H9 (cell line): ENCODE measurements at regions not wholly inside any gene's neighbourhood (a gene's known extent, or its start where the extent isn't known, plus 50 kb on each side); places are given as distances from the start of the nearest gene placed in this dataset.

Experiments
- DNase-seq: peaks from one replicate; pipeline ENCODE4 v3.0.0-alpha.2; 2017
- H2AFZ ChIP-seq: one replicate; pipeline ENCODE4 v1.6.1; 2013; ENCODE audit warnings: mild to moderate bottlenecking, low read length, control low read depth, moderate library complexity
- H2AK5ac ChIP-seq: 2 replicates; pipeline ENCODE4 v1.6.1; 2013; ENCODE audit warnings: low read length, control low read depth, mixed read lengths; ENCODE audit not compliant: insufficient read length
- H2BK120ac ChIP-seq: one replicate; pipeline ENCODE4 v1.6.1; 2013; ENCODE audit warnings: low read depth, mild to moderate bottlenecking, low read length, control low read depth, inconsistent platforms; ENCODE audit not compliant: poor library complexity, severe bottlenecking
- H2BK12ac ChIP-seq: 2 replicates; pipeline ENCODE4 v1.6.1; 2013; ENCODE audit warnings: low read length, control low read depth, mixed read lengths, low read depth; ENCODE audit not compliant: insufficient read length
- H2BK15ac ChIP-seq: 2 replicates; pipeline ENCODE4 v1.6.1; 2013; ENCODE audit warnings: low read depth, low read length, control low read depth
- H2BK20ac ChIP-seq: one replicate; pipeline ENCODE4 v1.6.1; 2013; ENCODE audit warnings: low read depth, mild to moderate bottlenecking, low read length, control low read depth, inconsistent platforms; ENCODE audit not compliant: poor library complexity, severe bottlenecking
- H2BK5ac ChIP-seq: 2 replicates; pipeline ENCODE4 v1.6.1; 2013; ENCODE audit warnings: low read length, control low read depth, mixed read lengths; ENCODE audit not compliant: insufficient read length
- H3K14ac ChIP-seq: 2 replicates; pipeline ENCODE4 v1.6.1; 2013; ENCODE audit warnings: low read length, control low read depth; ENCODE audit not compliant: insufficient read depth
- H3K18ac ChIP-seq: 2 replicates; pipeline ENCODE4 v1.6.1; 2013; ENCODE audit warnings: low read depth, mild to moderate bottlenecking, mixed read lengths, low read length, control low read depth; ENCODE audit not compliant: insufficient read length
- H3K23ac ChIP-seq: 2 replicates; pipeline ENCODE4 v1.6.1; 2013; ENCODE audit warnings: low read length, control low read depth, mixed read lengths, low read depth; ENCODE audit not compliant: insufficient read length
- H3K23me2 ChIP-seq: 2 replicates; pipeline ENCODE4 v1.6.1; 2013; ENCODE audit warnings: low read depth, mild to moderate bottlenecking, mixed read lengths, low read length, control low read depth; ENCODE audit not compliant: insufficient read length, poor library complexity, severe bottlenecking
- H3K27ac ChIP-seq: 2 replicates; pipeline ENCODE4 v1.5.1; 2013; ENCODE audit warnings: low read length, control low read depth, mixed read lengths, low read depth; ENCODE audit not compliant: insufficient read length
- H3K27me3 ChIP-seq: 2 replicates; pipeline ENCODE4 v1.6.1; 2013; ENCODE audit warnings: low read length, control low read depth, inconsistent platforms; ENCODE audit not compliant: insufficient read depth
- H3K4ac ChIP-seq: 2 replicates; pipeline ENCODE4 v1.6.1; 2013; ENCODE audit warnings: low read depth, mild to moderate bottlenecking, control low read depth, inconsistent platforms, low read length, moderate library complexity
- H3K4me1 ChIP-seq: 2 replicates; pipeline ENCODE4 v1.6.1; 2013; ENCODE audit warnings: low read length, control low read depth, inconsistent platforms; ENCODE audit not compliant: insufficient read depth
- H3K4me2 ChIP-seq: 2 replicates; pipeline ENCODE4 v1.6.1; 2013; ENCODE audit warnings: low read length, control low read depth, mixed read lengths; ENCODE audit not compliant: insufficient read length, insufficient read depth
- H3K56ac ChIP-seq: 2 replicates; pipeline ENCODE4 v1.6.1; 2013; ENCODE audit warnings: low read depth, mild to moderate bottlenecking, mixed read lengths, low read length, control low read depth; ENCODE audit not compliant: insufficient read length
- H3K79me1 ChIP-seq: 2 replicates; pipeline ENCODE4 v1.6.1; 2013; ENCODE audit warnings: low read depth, mild to moderate bottlenecking, moderate library complexity, low read length, control low read depth, inconsistent platforms; ENCODE audit not compliant: insufficient read depth, poor library complexity, severe bottlenecking
- H3K79me2 ChIP-seq: 2 replicates; pipeline ENCODE4 v1.6.1; 2013; ENCODE audit warnings: low read length, control low read depth, inconsistent platforms; ENCODE audit not compliant: insufficient read depth
- H3K9ac ChIP-seq: 2 replicates; pipeline ENCODE4 v1.6.1; 2013; ENCODE audit warnings: low read length, control low read depth, mixed read lengths; ENCODE audit not compliant: insufficient read length; ENCODE audit errors: extremely low read depth
- H3K9me3 ChIP-seq: one replicate; pipeline ENCODE4 v1.6.1; 2013; ENCODE audit warnings: low read depth, low read length, inconsistent platforms; ENCODE audit not compliant: control insufficient read depth
- H3T11ph ChIP-seq: one replicate; pipeline ENCODE4 v1.6.1; 2013; ENCODE audit warnings: mild to moderate bottlenecking, low read length, control low read depth, inconsistent platforms
- H4K20me1 ChIP-seq: one replicate; pipeline ENCODE4 v1.6.1; 2013; ENCODE audit not compliant: control insufficient read depth, insufficient read length, insufficient read depth
- H4K5ac ChIP-seq: 2 replicates; pipeline ENCODE4 v1.6.1; 2013; ENCODE audit warnings: low read depth, mild to moderate bottlenecking, mixed read lengths, low read length, control low read depth; ENCODE audit not compliant: insufficient read length
- H4K8ac ChIP-seq: replicated peaks from 2 replicates; pipeline ENCODE4 v1.6.1; 2013; ENCODE audit warnings: low read length, control low read depth, mixed read lengths, low read depth; ENCODE audit not compliant: insufficient read length
- H4K91ac ChIP-seq: 2 replicates; pipeline ENCODE4 v1.6.1; 2013; ENCODE audit warnings: low read depth, mild to moderate bottlenecking, moderate library complexity, mixed read lengths, low read length, control low read depth; ENCODE audit not compliant: insufficient read length
- H3K27ac Mint-ChIP-seq, 3 experiments: 2 replicates in 2 of 3; 3 replicates in 1 of 3; pipeline ENCODE4 v1.8.0; 2020 to 2021; ENCODE audit warnings: mixed read lengths in 3 of 3, mild to moderate bottlenecking in 1 of 3, moderate library complexity in 1 of 3
- H3K27me3 Mint-ChIP-seq: 2 replicates; pipeline ENCODE4 v1.8.0; 2021; ENCODE audit warnings: low read depth, mild to moderate bottlenecking, moderate library complexity, mixed read lengths
- H3K36me3 Mint-ChIP-seq, 3 experiments: 2 replicates in 2 of 3; 3 replicates in 1 of 3; pipeline ENCODE4 v1.8.0; 2020 to 2021; ENCODE audit warnings: low read depth in 3 of 3, mixed read lengths in 3 of 3; ENCODE audit not compliant: insufficient read depth in 1 of 3
- H3K4me1 Mint-ChIP-seq, 2 experiments: 2 replicates each; pipeline ENCODE4 v1.8.0; 2020; ENCODE audit warnings: mixed read lengths in 2 of 2
- H3K4me3 Mint-ChIP-seq, 2 experiments: 2 replicates in 1 of 2; 3 replicates in 1 of 2; pipeline ENCODE4 v1.8.0; 2020 to 2021; ENCODE audit warnings: mild to moderate bottlenecking in 2 of 2, mixed read lengths in 2 of 2, moderate library complexity in 1 of 2
- H3K9me3 Mint-ChIP-seq, 2 experiments: 2 replicates in 1 of 2; 3 replicates in 1 of 2; pipeline ENCODE4 v1.8.0; 2020; ENCODE audit warnings: mild to moderate bottlenecking in 2 of 2, mixed read lengths in 2 of 2, moderate library complexity in 1 of 2
- WGBS: extraction: QIAGEN DNeasy Blood & Tissue Kit; methylation state at CpG from one replicate; pipeline ENCODE4 v1.1.7; 2013; ENCODE audit warnings: missing lambda C conversion rate, low lambda C conversion rate, mixed read lengths; ENCODE audit not compliant: insufficient read length; ENCODE audit errors: extremely low coverage; 5-methylcytosine and 5-hydroxymethylcytosine counted together
- TF ChIP-seq, protein P1 (sequence below): fragments of 200-600 bp; sonication (generic); conservative IDR thresholded peaks from 3 replicates; pipeline ENCODE4 v1.8.0; 2021; ENCODE audit warnings: antibody characterized with exemption, mild to moderate bottlenecking

DNA sequence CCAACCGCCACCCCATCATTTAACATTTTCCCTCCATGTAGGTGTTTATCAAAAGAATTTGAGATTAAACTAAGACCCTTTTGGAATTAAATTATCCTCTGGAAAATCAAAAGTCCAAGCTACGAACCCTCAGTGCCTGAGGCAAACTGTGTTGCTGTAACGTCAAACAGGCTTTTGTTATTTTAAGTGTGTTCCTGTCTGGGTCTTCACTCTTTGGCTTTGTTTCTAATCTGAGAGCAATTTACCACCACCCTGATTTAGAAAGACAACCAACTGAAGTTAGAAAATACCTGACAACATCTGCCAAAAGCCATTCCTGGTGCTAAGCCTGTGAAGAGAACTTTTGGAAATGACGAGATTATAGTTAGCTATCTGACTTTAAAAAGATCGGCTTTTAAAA is 199.9 kb downstream of the DIRAS2 start:
- no peaks in the 10 kb centered on the region for H3K79me2 ChIP-seq
- H3K9ac ChIP-seq = no peak overlapping the region
- Mint-ChIP-seq H3K36me3 (peaks cover 0 to 15% (median 6%) of the 10 kb centered on the region in 3 experiments; a peak in 6 of 7 replicates), H3K27me3 (peaks cover 6% of the 10 kb centered on the region; the same call in 1 of the 2 replicates), H3K27ac (no peak overlapping the region), H3K4me3 (no peak overlapping the region), H3K9me3 (peaks cover 15 to 20% of the 10 kb centered on the region in 2 experiments), H3K4me1 (peaks cover 23 to 31% of the 10 kb centered on the region in 2 experiments)
- no peaks in the 10 kb centered on the region for H3K23me2 ChIP-seq
- H3K79me1 ChIP-seq = no peaks in the 10 kb centered on the region
- no peaks in the 10 kb centered on the region for H3K9me3 ChIP-seq
- no peak overlapping the region for H2BK120ac ChIP-seq
- H2BK5ac ChIP-seq = no peak overlapping the region
- no peak overlapping the region for H3K4me2 ChIP-seq
- no peak overlapping the region for H3T11ph ChIP-seq
- no CpG with 5 or more reads among the region's 5 CpGs for WGBS
- no peak overlapping the region for H2BK20ac ChIP-seq
- no peak overlapping the region for H2AK5ac ChIP-seq
- H4K8ac ChIP-seq = no peak overlapping the region
- no peak overlapping the region for H3K23ac ChIP-seq
- H3K27me3 ChIP-seq = no peaks in the 10 kb centered on the region
- H3K27ac ChIP-seq = no peak overlapping the region
- H2BK12ac ChIP-seq = no peak overlapping the region
- DNase-seq = no peak
- H2AFZ ChIP-seq = no peak overlapping the region
- no peak overlapping the region for H3K4ac ChIP-seq
- no peak overlapping the region for H4K91ac ChIP-seq
- H4K20me1 ChIP-seq = no peaks in the 10 kb centered on the region
- H3K18ac ChIP-seq = no peak overlapping the region
- no peak overlapping the region for H3K56ac ChIP-seq
- H2BK15ac ChIP-seq = no peak overlapping the region
- peaks cover 8% of the 10 kb centered on the region; the same call in 1 of the 2 replicates for H3K4me1 ChIP-seq
- no peak overlapping the region for H3K14ac ChIP-seq
- TF ChIP-seq, protein P1, sequence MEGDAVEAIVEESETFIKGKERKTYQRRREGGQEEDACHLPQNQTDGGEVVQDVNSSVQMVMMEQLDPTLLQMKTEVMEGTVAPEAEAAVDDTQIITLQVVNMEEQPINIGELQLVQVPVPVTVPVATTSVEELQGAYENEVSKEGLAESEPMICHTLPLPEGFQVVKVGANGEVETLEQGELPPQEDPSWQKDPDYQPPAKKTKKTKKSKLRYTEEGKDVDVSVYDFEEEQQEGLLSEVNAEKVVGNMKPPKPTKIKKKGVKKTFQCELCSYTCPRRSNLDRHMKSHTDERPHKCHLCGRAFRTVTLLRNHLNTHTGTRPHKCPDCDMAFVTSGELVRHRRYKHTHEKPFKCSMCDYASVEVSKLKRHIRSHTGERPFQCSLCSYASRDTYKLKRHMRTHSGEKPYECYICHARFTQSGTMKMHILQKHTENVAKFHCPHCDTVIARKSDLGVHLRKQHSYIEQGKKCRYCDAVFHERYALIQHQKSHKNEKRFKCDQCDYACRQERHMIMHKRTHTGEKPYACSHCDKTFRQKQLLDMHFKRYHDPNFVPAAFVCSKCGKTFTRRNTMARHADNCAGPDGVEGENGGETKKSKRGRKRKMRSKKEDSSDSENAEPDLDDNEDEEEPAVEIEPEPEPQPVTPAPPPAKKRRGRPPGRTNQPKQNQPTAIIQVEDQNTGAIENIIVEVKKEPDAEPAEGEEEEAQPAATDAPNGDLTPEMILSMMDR = no peak
- no peak overlapping the region for H4K5ac ChIP-seq
